ENCODE measurements at regions not wholly inside any gene's neighbourhood (a gene's known extent, or its start where the extent isn't known, plus 50 kb on each side); places are given as distances from the start of the nearest gene placed in this dataset.

DNA sequence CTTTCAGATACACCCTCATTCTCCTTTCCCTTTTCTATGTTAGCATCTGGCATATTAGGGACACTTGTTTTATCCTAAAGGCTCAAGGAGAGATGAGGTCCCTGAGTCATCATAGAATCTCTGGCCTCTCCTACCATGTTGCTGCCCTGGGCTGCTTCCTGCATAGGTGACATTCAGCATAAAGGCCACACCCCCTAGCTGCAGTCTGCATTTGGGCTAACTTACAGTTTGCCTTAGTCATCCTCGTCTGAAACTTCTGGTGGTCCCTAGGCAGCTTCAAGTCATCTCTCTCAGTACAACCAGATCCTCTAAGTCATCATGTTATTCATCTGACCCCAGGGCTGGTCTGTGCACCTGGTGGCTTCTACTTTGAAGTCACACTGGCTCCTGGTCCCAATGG lies 982.7 kb upstream of the NR2F2 start:
- no peak for ATAC-seq
- TF ChIP-seq SNAI2 (CRISPR knock-in tag; IDR thresholded peaks at IDR 0.05) (no peak), GLIS3 (CRISPR knock-in tag; IDR thresholded peaks at IDR 0.05) (no peak), CSDC2 (CRISPR knock-in tag; IDR thresholded peaks at IDR 0.05) (no peak), ZNF8 (CRISPR knock-in tag; IDR thresholded peaks at IDR 0.05) (no peak), POU6F1 (CRISPR knock-in tag; IDR thresholded peaks at IDR 0.05; ENCODE audit: borderline replicate concordance, low read depth) (no peak), PPARA (CRISPR knock-in tag; IDR thresholded peaks at IDR 0.05; ENCODE audit: borderline replicate concordance) (no peak), ZFP30 (CRISPR knock-in tag; IDR thresholded peaks at IDR 0.05) (no peak), ZNF565 (CRISPR knock-in tag; conservative IDR thresholded peaks at IDR 0.05; ENCODE audit: low read depth) (no peak), CSRNP3 (CRISPR knock-in tag; IDR thresholded peaks at IDR 0.05) (no peak), CREB5 (CRISPR knock-in tag; IDR thresholded peaks at IDR 0.05; ENCODE audit: low read depth) (no peak), BACH2 (CRISPR knock-in tag; IDR thresholded peaks at IDR 0.05; ENCODE audit: borderline replicate concordance) (no peak), ARNTL (CRISPR knock-in tag; IDR thresholded peaks at IDR 0.05; ENCODE audit: borderline replicate concordance, low read depth) (no peak), OSR1 (CRISPR knock-in tag; IDR thresholded peaks at IDR 0.05) (no peak), TSHZ2 (CRISPR knock-in tag; IDR thresholded peaks at IDR 0.05) (no peak), ZFP3 (CRISPR knock-in tag; IDR thresholded peaks at IDR 0.05) (no peak)
- TF ChIP-seq, protein P1, sequence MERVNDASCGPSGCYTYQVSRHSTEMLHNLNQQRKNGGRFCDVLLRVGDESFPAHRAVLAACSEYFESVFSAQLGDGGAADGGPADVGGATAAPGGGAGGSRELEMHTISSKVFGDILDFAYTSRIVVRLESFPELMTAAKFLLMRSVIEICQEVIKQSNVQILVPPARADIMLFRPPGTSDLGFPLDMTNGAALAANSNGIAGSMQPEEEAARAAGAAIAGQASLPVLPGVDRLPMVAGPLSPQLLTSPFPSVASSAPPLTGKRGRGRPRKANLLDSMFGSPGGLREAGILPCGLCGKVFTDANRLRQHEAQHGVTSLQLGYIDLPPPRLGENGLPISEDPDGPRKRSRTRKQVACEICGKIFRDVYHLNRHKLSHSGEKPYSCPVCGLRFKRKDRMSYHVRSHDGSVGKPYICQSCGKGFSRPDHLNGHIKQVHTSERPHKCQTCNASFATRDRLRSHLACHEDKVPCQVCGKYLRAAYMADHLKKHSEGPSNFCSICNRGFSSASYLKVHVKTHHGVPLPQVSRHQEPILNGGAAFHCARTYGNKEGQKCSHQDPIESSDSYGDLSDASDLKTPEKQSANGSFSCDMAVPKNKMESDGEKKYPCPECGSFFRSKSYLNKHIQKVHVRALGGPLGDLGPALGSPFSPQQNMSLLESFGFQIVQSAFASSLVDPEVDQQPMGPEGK (CRISPR knock-in tag; IDR thresholded peaks at IDR 0.05; ENCODE audit: borderline replicate concordance): no peak

DNA sequence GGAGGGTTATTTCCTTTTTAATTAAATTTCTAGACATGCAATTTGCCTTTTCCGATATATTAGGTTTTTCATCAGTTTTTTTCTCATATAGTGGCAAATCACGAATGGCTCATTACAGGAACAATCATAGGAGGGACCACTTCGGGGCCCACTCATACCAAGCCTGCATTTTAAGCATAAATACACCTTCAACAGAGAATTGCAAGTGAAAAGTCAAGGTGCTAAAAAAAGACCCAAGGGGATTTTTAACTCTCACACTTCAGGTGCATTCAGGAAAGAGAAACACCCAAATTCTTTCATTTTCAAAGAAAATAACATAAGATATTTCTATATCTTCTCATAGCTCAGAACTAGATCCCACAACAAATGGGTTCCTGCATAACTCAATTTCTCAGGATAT lies 979.6 kb upstream of the NR2F2 start:
- no peak for ATAC-seq
- TF ChIP-seq BACH2 (CRISPR knock-in tag; IDR thresholded peaks at IDR 0.05; ENCODE audit: borderline replicate concordance) (no peak), TSHZ2 (CRISPR knock-in tag; IDR thresholded peaks at IDR 0.05) (no peak), GLIS3 (CRISPR knock-in tag; IDR thresholded peaks at IDR 0.05) (no peak), ISL1 (CRISPR knock-in tag; IDR thresholded peaks at IDR 0.05) (no peak), ZNF70 (CRISPR knock-in tag; IDR thresholded peaks at IDR 0.05) (no peak), POU6F1 (CRISPR knock-in tag; IDR thresholded peaks at IDR 0.05; ENCODE audit: borderline replicate concordance, low read depth) (no peak), TOX (CRISPR knock-in tag; IDR thresholded peaks at IDR 0.05; ENCODE audit: borderline replicate concordance) (no peak), CSRNP3 (CRISPR knock-in tag; IDR thresholded peaks at IDR 0.05) (no peak), RARB (CRISPR knock-in tag; IDR thresholded peaks at IDR 0.05) (no peak), OSR1 (CRISPR knock-in tag; IDR thresholded peaks at IDR 0.05) (no peak), CREB5 (CRISPR knock-in tag; IDR thresholded peaks at IDR 0.05; ENCODE audit: low read depth) (no peak), PPARA (CRISPR knock-in tag; IDR thresholded peaks at IDR 0.05; ENCODE audit: borderline replicate concordance) (no peak), ZFP3 (CRISPR knock-in tag; IDR thresholded peaks at IDR 0.05) (no peak), TCF4 (CRISPR knock-in tag; IDR thresholded peaks at IDR 0.05; ENCODE audit: borderline replicate concordance) (no peak), CSDC2 (CRISPR knock-in tag; IDR thresholded peaks at IDR 0.05) (no peak)

All from SK-N-SH treated with all-trans-retinoic acid at 6 μM for 48 hours (cell line).